ENCODE measurements at regions not wholly inside any gene's neighbourhood (a gene's known extent, or its start where the extent isn't known, plus 50 kb on each side); places are given as distances from the start of the nearest gene placed in this dataset.

DNA sequence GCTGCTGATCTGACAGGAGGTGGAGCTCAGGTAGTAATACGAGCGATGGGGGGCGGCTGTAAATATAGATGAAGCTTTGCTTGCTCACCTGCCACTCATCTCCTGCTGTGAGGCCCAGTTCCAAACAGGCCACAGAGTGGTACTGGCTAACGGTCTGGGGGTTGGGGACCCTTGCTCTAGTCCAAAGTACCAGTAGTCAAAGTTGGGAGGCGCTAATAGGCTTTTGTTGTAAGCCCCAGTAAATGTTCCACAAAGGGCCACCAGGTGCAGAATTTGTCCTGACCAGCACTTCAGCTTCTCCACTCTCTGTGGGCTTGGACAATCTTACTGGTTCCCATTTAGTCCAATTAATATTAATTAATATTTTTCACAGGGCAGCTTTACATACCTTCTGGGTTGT lies 206.6 kb downstream of the ACTR3B start:
- Histone ChIP-seq H3K14ac (replicated peaks; ENCODE audit: low read depth, low read length) (no peak overlapping the region), H4K8ac (ENCODE audit: low read depth in 2 of 2, low read length in 2 of 2) (no peak overlapping the region), H2BK5ac (ENCODE audit: low read depth, low read length, poor library complexity, severe bottlenecking) (no peak overlapping the region), H3K4me3 (ENCODE audit: insufficient read depth, low read depth, low read length) (no peak overlapping the region), H3K23ac (ENCODE audit: low read depth, low read length) (no peak overlapping the region), H4K5ac (ENCODE audit: low read depth, low read length) (no peak overlapping the region), H3K4ac (ENCODE audit: low read depth, low read length) (no peak overlapping the region), H3K36me3 (ENCODE audit: control insufficient read depth, insufficient read depth, low read length) (no peaks in the 10 kb centered on the region), H2AFZ (replicated peaks; ENCODE audit: low read length, poor library complexity) (no peak overlapping the region), H3K27ac (ENCODE audit: insufficient read depth, low read length) (no peak overlapping the region), H3K27me3 (ENCODE audit: control insufficient read depth, insufficient read depth, low read length) (no peaks in the 10 kb centered on the region), H3K18ac (ENCODE audit: low read depth, low read length) (no peak overlapping the region), H3K9me3 (ENCODE audit: control insufficient read depth, insufficient read depth, low read length) (peaks cover 14% of the 10 kb centered on the region), H3K4me2 (ENCODE audit: low read depth, low read length) (no peak overlapping the region), H3K9me1 (ENCODE audit: insufficient read depth, low read length) (no peaks in the 10 kb centered on the region), H2BK15ac (ENCODE audit: low read depth, low read length) (no peak overlapping the region), H3K79me1 (ENCODE audit: low read depth in 1 of 2, low read length in 2 of 2) (no peaks in the 10 kb centered on the region), H4K91ac (ENCODE audit: insufficient read depth, low read depth, low read length) (no peak overlapping the region), H2BK20ac (ENCODE audit: low read depth, low read length) (no peak overlapping the region), H3K56ac (ENCODE audit: extremely low read depth, insufficient read depth, low read length) (no peak overlapping the region), H4K20me1 (ENCODE audit: insufficient read depth, low read length) (no peaks in the 10 kb centered on the region), H3K9ac (ENCODE audit: low read depth, low read length) (no peak overlapping the region), H3K4me1 (ENCODE audit: control insufficient read depth, insufficient read depth, low read length) (no peaks in the 10 kb centered on the region), H2AK5ac (ENCODE audit: low read depth, low read length) (no peak overlapping the region), H2AK9ac (replicated peaks; ENCODE audit: low read depth, low read length, poor library complexity) (no peak overlapping the region), H2BK120ac (ENCODE audit: low read depth, low read length) (no peak overlapping the region)
- ChIA-PET CTCF (no interaction called here), POLR2A (ENCODE audit: unreplicated experiment) (no interaction called here)
- dilution Hi-C loops (cut with HindIII; ENCODE audit: low sequenced_read_pairs, unreplicated experiment) (no loop called here), intact Hi-C loops (cut with micrococcal nuclease) (no loop called here), in situ Hi-C loops (cut with MboI; ENCODE audit: low sequenced_read_pairs) (no loop called here)
- TF ChIP-seq RFX5 (IDR thresholded peaks at IDR 0.05; ENCODE audit: low read depth, low read length) (no peak), MAZ (IDR thresholded peaks at IDR 0.05; ENCODE audit: borderline replicate concordance, low read depth, low read length) (no peak), POLR2A (IDR thresholded peaks at IDR 0.05; ENCODE audit: low read depth, low read length) (no peak), BHLHE40 (IDR thresholded peaks at IDR 0.05; ENCODE audit: low read depth, low read length) (no peak), MAFK (IDR thresholded peaks at IDR 0.05; ENCODE audit: low read depth, low read length) (no peak), SMC3 (IDR thresholded peaks at IDR 0.05; ENCODE audit: low read depth, low read length) (no peak), CEBPB (IDR thresholded peaks at IDR 0.05; ENCODE audit: low read depth, low read length) (no peak), RCOR1 (IDR thresholded peaks at IDR 0.05; ENCODE audit: insufficient replicate concordance, low read length) (no peak), RAD21 (IDR thresholded peaks at IDR 0.05; ENCODE audit: low read length) (no peak), CHD1 (IDR thresholded peaks at IDR 0.05; ENCODE audit: low read depth, low read length) (no peak), NFE2L2 (IDR thresholded peaks at IDR 0.05; ENCODE audit: low read depth, low read length) (no peak), MXI1 (IDR thresholded peaks at IDR 0.05; ENCODE audit: borderline replicate concordance, low read depth, low read length) (no peak), FOS (IDR thresholded peaks at IDR 0.05; ENCODE audit: low read depth, low read length) (no peak)
- TF ChIP-seq, protein P1, sequence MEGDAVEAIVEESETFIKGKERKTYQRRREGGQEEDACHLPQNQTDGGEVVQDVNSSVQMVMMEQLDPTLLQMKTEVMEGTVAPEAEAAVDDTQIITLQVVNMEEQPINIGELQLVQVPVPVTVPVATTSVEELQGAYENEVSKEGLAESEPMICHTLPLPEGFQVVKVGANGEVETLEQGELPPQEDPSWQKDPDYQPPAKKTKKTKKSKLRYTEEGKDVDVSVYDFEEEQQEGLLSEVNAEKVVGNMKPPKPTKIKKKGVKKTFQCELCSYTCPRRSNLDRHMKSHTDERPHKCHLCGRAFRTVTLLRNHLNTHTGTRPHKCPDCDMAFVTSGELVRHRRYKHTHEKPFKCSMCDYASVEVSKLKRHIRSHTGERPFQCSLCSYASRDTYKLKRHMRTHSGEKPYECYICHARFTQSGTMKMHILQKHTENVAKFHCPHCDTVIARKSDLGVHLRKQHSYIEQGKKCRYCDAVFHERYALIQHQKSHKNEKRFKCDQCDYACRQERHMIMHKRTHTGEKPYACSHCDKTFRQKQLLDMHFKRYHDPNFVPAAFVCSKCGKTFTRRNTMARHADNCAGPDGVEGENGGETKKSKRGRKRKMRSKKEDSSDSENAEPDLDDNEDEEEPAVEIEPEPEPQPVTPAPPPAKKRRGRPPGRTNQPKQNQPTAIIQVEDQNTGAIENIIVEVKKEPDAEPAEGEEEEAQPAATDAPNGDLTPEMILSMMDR (conservative IDR thresholded peaks at IDR 0.05; ENCODE audit: low read depth, low read length): no peak
- TF ChIP-seq, protein P2, sequence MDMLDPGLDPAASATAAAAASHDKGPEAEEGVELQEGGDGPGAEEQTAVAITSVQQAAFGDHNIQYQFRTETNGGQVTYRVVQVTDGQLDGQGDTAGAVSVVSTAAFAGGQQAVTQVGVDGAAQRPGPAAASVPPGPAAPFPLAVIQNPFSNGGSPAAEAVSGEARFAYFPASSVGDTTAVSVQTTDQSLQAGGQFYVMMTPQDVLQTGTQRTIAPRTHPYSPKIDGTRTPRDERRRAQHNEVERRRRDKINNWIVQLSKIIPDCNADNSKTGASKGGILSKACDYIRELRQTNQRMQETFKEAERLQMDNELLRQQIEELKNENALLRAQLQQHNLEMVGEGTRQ (IDR thresholded peaks at IDR 0.05; ENCODE audit: low read depth, low read length): no peak
- TF ChIP-seq, protein P3, sequence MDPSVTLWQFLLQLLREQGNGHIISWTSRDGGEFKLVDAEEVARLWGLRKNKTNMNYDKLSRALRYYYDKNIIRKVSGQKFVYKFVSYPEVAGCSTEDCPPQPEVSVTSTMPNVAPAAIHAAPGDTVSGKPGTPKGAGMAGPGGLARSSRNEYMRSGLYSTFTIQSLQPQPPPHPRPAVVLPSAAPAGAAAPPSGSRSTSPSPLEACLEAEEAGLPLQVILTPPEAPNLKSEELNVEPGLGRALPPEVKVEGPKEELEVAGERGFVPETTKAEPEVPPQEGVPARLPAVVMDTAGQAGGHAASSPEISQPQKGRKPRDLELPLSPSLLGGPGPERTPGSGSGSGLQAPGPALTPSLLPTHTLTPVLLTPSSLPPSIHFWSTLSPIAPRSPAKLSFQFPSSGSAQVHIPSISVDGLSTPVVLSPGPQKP (IDR thresholded peaks at IDR 0.05; ENCODE audit: borderline replicate concordance, low read depth, low read length): no peak
- no peak for ATAC-seq (ENCODE audit: low read depth)
- WGBS, 2 experiments (ENCODE audit: extremely low coverage in 2 of 2, insufficient read length in 1 of 2): no CpG with 5 or more reads among the region's 5 CpGs
- DNase-seq: no peak
- BruUV-seq (replicated peaks): no TSS peak
